Nephron (organoid): ENCODE measurements at regions not wholly inside any gene's neighbourhood (a gene's known extent, or its start where the extent isn't known, plus 50 kb on each side); places are given as distances from the start of the nearest gene placed in this dataset.

Experiments
- H3K27ac Mint-ChIP-seq, 3 experiments: 2 replicates each; pipeline ENCODE4 v1.8.0; 2020; ENCODE audit warnings: mixed read lengths in 3 of 3, mild to moderate bottlenecking in 2 of 3, moderate library complexity in 1 of 3
- H3K27me3 Mint-ChIP-seq: 2 replicates; pipeline ENCODE4 v1.8.0; 2021; ENCODE audit warnings: low read depth, mild to moderate bottlenecking, moderate library complexity, mixed read lengths
- H3K36me3 Mint-ChIP-seq: 2 replicates; pipeline ENCODE4 v1.8.0; 2020; ENCODE audit warnings: low read depth, mixed read lengths
- H3K4me1 Mint-ChIP-seq: 2 replicates; pipeline ENCODE4 v1.8.0; 2020; ENCODE audit warnings: mixed read lengths
- H3K4me3 Mint-ChIP-seq, 3 experiments: 2 replicates each; pipeline ENCODE4 v1.8.0; 2020; ENCODE audit warnings: mild to moderate bottlenecking in 3 of 3, mixed read lengths in 3 of 3, moderate library complexity in 2 of 3
- H3K9me3 Mint-ChIP-seq: 2 replicates; pipeline ENCODE4 v1.8.0; 2020; ENCODE audit warnings: mixed read lengths
- TF ChIP-seq, protein P1 (sequence below), 3 experiments: fragments of 200-600 bp; sonication (generic); IDR thresholded peaks; one replicate each; pipeline ENCODE4 v1.5.0; 2021; ENCODE audit warnings: antibody characterized with exemption in 3 of 3; ENCODE audit not compliant: unreplicated experiment in 3 of 3

DNA sequence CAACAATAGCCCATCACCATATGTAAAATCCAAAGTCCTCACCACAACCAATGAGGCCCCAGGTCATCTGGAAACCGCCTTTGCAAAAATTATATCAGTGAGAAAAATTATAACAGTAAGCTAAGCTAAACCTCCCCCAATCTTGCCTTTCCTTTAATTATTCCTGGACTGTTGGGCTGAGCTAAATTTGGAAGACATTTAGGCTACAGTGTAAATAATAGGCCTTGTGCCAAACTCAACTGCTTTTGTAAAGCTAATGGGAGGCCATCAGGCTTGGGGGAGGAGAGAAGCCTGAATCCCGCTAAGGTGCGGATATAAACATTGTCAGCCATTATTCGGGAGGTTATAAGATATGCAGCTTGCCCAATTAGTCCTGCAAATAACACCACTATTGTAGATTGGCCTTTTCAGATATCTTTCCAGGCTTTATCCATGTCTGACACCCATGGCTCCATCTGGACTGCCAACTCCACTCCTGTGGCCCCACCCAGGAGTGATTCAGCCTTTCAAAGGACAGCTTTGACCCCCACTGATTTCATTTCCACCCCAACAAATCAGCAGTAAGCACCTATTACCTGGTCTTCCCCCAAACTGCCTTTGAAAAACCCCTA, 53.0 kb upstream of the CA12 start:
- Mint-ChIP-seq H3K27me3 (peaks cover 5% of the 10 kb centered on the region), H3K4me3 (peak overlapping the region; percentile 21 to 40 (median 35)), H3K9me3 (no peaks in the 10 kb centered on the region), H3K27ac (peak overlapping the region; percentile 97 to 99 (median 98)), H3K4me1 (peaks cover 75% of the 10 kb centered on the region), H3K36me3 (no peaks in the 10 kb centered on the region)
- TF ChIP-seq, protein P1, sequence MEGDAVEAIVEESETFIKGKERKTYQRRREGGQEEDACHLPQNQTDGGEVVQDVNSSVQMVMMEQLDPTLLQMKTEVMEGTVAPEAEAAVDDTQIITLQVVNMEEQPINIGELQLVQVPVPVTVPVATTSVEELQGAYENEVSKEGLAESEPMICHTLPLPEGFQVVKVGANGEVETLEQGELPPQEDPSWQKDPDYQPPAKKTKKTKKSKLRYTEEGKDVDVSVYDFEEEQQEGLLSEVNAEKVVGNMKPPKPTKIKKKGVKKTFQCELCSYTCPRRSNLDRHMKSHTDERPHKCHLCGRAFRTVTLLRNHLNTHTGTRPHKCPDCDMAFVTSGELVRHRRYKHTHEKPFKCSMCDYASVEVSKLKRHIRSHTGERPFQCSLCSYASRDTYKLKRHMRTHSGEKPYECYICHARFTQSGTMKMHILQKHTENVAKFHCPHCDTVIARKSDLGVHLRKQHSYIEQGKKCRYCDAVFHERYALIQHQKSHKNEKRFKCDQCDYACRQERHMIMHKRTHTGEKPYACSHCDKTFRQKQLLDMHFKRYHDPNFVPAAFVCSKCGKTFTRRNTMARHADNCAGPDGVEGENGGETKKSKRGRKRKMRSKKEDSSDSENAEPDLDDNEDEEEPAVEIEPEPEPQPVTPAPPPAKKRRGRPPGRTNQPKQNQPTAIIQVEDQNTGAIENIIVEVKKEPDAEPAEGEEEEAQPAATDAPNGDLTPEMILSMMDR (IDR thresholded peaks at IDR 0.05; ENCODE audit: unreplicated experiment in 3 of 3), result no peak

DNA sequence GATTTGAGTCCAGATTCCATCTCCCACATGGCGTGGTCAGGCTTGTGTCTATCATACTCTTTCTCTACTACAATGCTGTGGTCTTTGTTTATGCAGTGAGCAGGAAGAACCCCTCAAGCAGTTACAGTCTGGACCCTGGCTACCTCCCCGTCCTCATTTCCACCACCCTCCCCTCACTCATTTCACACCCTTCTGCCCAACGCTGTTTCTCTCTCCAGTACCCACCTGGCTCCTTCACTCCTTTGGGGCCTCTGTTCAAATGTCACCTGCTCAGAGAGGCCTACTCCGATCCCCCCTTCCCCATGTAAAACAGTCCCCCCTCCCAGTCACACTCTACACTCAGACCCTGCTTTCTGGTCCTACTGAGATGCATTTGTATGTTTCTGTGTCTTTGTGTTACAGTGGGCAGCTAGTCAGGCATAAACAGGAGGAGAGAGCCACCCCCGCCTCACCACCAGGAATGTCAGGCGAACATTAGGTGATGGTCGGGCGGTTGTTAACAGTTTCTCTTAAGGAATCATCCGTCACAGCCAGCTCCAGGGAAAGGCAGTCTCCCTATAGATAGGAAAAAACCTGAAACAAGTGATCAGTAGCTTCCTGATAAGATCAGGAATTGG, 53.7 kb upstream of the CA12 start:
- Mint-ChIP-seq H3K9me3 (no peaks in the 10 kb centered on the region), H3K27ac (peak overlapping the region; percentile 97 to 99 (median 98)), H3K27me3 (peaks cover 5% of the 10 kb centered on the region), H3K4me1 (peaks cover 76% of the 10 kb centered on the region), H3K4me3 (peak overlapping the region in 2 of 3 experiments; percentile 21), H3K36me3 (no peaks in the 10 kb centered on the region)
- TF ChIP-seq, protein P1 (IDR thresholded peaks at IDR 0.05; ENCODE audit: unreplicated experiment in 3 of 3), result no peak

DNA sequence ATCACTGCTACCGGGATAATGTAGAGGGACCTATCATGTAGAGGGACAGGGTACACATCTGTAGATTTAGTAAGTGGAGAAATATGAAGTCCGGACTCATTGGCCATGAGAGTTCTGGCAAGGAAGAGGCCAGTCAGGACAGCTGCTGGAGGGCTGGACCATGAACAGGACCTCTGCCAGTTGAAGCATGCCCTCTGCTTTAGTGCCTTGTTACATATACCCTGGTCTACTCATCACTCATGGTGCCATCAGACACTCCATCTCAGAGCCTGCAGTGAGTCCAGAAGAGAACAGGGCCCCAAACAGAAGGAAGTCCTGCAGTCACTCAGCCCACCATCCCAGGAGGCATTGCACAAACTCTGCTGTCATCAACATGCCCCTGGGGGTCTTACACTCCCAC, 54.7 kb upstream of the CA12 start:
- Mint-ChIP-seq H3K4me3 (peak overlapping the region; percentile 32 to 69 (median 64)), H3K27me3 (peaks cover 5% of the 10 kb centered on the region), H3K36me3 (no peaks in the 10 kb centered on the region), H3K9me3 (no peaks in the 10 kb centered on the region), H3K4me1 (peaks cover 73% of the 10 kb centered on the region), H3K27ac (peak overlapping the region; percentile 97 to 99 (median 98))
- TF ChIP-seq, protein P1 (IDR thresholded peaks at IDR 0.05; ENCODE audit: unreplicated experiment in 3 of 3), result no peak

DNA sequence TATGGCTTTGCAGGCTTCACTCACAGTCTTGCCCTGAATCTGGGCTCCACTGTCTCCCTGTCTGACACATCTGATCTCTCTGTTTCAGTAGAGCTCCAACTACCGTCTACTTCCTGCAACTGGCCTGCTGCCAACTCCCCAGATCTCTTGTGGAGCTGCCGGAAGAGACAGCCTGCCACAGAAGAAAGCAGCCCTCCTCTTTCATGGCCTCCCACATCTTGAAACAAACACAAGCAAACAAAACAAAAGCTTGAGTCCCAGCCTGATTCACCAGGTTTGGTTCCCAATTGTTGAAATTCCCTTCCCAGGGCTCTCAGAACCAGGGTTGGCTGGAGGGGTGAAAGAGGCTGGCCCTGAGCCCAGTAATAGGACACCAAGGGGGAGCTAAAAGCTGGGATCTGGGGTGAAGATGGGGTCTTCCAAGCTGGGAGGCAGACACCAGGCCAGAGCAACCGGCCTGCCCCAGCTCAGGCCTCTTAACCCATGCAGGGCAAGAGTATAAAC, 55.3 kb upstream of the CA12 start:
- Mint-ChIP-seq H3K27ac (peak overlapping the region; percentile 97 to 99 (median 98)), H3K9me3 (no peaks in the 10 kb centered on the region), H3K27me3 (peaks cover 5% of the 10 kb centered on the region), H3K36me3 (no peaks in the 10 kb centered on the region), H3K4me3 (peak overlapping the region; percentile 32 to 69 (median 64)), H3K4me1 (peaks cover 67% of the 10 kb centered on the region)
- TF ChIP-seq, protein P1 (IDR thresholded peaks at IDR 0.05; ENCODE audit: unreplicated experiment in 3 of 3), result no peak

DNA sequence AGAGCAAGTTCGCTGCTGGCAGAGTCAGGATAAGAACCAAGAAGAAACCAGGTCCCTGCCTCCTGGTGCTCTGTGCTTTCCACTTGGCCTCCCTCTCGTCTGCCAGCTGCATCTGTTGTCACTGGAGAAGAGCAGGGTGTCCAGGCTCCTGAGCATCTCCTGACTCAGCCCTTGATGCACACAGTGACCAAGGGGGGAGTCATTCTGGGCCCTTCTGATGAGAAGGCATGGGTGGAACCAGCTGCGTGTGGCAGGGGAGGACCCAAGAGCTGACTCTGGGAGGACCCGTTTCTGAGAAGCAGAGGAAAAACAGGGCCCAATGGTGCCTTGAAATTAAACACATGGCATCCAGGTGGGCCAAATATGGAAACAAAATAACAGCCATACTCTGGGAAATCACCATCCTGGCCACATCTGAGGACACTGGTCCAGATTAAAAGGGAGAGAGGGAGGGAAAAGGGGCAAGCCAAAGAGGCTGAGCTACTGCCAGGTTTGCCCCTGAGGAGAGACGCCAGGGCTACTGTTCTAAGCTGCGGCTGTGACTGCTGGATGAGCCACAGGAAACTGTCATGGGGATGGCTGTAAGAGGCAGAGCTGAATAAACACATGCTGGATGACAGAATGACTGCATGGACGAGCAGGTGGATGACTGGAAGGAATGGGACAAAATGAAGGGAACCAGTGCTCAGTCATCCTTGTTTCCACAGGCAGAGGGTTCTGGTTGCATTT, 58.1 kb upstream of the CA12 start:
- H3K36me3 Mint-ChIP-seq, result no peaks in the 10 kb centered on the region
- no peaks in the 10 kb centered on the region for H3K9me3 Mint-ChIP-seq
- peak overlapping the region in 2 of 3 experiments; percentile 45 to 49 for H3K27ac Mint-ChIP-seq

More for the DNA sequence above, 58.1 kb upstream of the CA12 start:
- TF ChIP-seq, protein P1 (IDR thresholded peaks at IDR 0.05; ENCODE audit: unreplicated experiment in 3 of 3), result no peak
- H3K4me3 Mint-ChIP-seq, result no peak overlapping the region
- no peaks in the 10 kb centered on the region for H3K27me3 Mint-ChIP-seq
- H3K4me1 Mint-ChIP-seq, result peaks cover 40% of the 10 kb centered on the region
